ENCODE measurements at regions not wholly inside any gene's neighbourhood (a gene's known extent, or its start where the extent isn't known, plus 50 kb on each side); places are given as distances from the start of the nearest gene placed in this dataset.
"Not testable (repeated sequence)": the region's sequence is repeated elsewhere in the genome, so short reads cannot be mapped to it uniquely, and the experiment has no call there.

GRCh38 chr4:38278255-38278654 lies 318.1 kb downstream of the PTTG2 start:
- DNase-seq (ENCODE audit: low read depth in 1 of 2, low spot score in 1 of 2) = no peak

GRCh38 chr4:38279077-38279476 lies 318.9 kb downstream of the PTTG2 start:
- DNase-seq (ENCODE audit: low read depth in 1 of 2, low spot score in 1 of 2) = no peak

GRCh38 chr4:38279650-38280322 lies 319.6 kb downstream of the PTTG2 start:
- no peak for DNase-seq (ENCODE audit: low read depth in 1 of 2, low spot score in 1 of 2)

GRCh38 chr4:38280323-38280706 lies 320.1 kb downstream of the PTTG2 start:
- no peak for DNase-seq (ENCODE audit: low read depth in 1 of 2, low spot score in 1 of 2)

- no peak for DNase-seq (ENCODE audit: low read depth in 1 of 2, low spot score in 1 of 2)
Observed at GRCh38 chr4:38281371-38282071, 321.3 kb downstream of the PTTG2 start.

GRCh38 chr4:38283724-38284123 lies 323.5 kb downstream of the PTTG2 start:
- no peak for DNase-seq (ENCODE audit: low read depth in 1 of 2, low spot score in 1 of 2)

GRCh38 chr4:38284294-38285030 lies 324.3 kb downstream of the PTTG2 start:
- no peak for DNase-seq (ENCODE audit: low read depth in 1 of 2, low spot score in 1 of 2)

GRCh38 chr4:38287101-38287851 lies 327.1 kb downstream of the PTTG2 start:
- no peak for DNase-seq (ENCODE audit: low read depth in 1 of 2, low spot score in 1 of 2)

- DNase-seq (ENCODE audit: low read depth in 1 of 2, low spot score in 1 of 2) = no peak
Observed at GRCh38 chr4:38289553-38289952, 329.4 kb downstream of the PTTG2 start.

GRCh38 chr4:38290366-38290765 lies 330.2 kb downstream of the PTTG2 start:
- DNase-seq (ENCODE audit: low read depth in 1 of 2, low spot score in 1 of 2) = no peak

- no peak for DNase-seq (ENCODE audit: low read depth in 1 of 2, low spot score in 1 of 2)
Observed at GRCh38 chr4:38290914-38291313, 330.7 kb downstream of the PTTG2 start.

GRCh38 chr4:38292529-38292928 lies 332.3 kb downstream of the PTTG2 start:
- DNase-seq (ENCODE audit: low read depth in 1 of 2, low spot score in 1 of 2) = no peak

- DNase-seq (ENCODE audit: low read depth in 1 of 2, low spot score in 1 of 2) = no peak
Observed at GRCh38 chr4:38294238-38294637, 334.0 kb downstream of the PTTG2 start.

GRCh38 chr4:38297061-38297460 lies 336.9 kb downstream of the PTTG2 start:
- no peak for DNase-seq (ENCODE audit: low read depth in 1 of 2, low spot score in 1 of 2)

- no peak for DNase-seq (ENCODE audit: low read depth in 1 of 2, low spot score in 1 of 2)
Observed at GRCh38 chr4:38298868-38299713, 338.9 kb downstream of the PTTG2 start.

GRCh38 chr4:38302910-38303309 lies 342.7 kb downstream of the PTTG2 start:
- DNase-seq (ENCODE audit: low read depth in 1 of 2, low spot score in 1 of 2) = no peak

GRCh38 chr4:38304460-38304859 lies 344.3 kb downstream of the PTTG2 start:
- not testable (repeated sequence) for DNase-seq (ENCODE audit: low read depth in 1 of 2, low spot score in 1 of 2)

GRCh38 chr4:38306482-38307071 lies 346.4 kb downstream of the PTTG2 start:
- no peak for DNase-seq (ENCODE audit: low read depth in 1 of 2, low spot score in 1 of 2)

- no peak for DNase-seq (ENCODE audit: low read depth in 1 of 2, low spot score in 1 of 2)
Observed at GRCh38 chr4:38308728-38309311, 348.6 kb downstream of the PTTG2 start.

GRCh38 chr4:38309471-38309870 lies 349.3 kb downstream of the PTTG2 start:
- no peak for DNase-seq (ENCODE audit: low read depth in 1 of 2, low spot score in 1 of 2)
